Peyer's patch (tissue), 4 donors: ENCODE measurements at regions not wholly inside any gene's neighbourhood (a gene's known extent, or its start where the extent isn't known, plus 50 kb on each side); places are given as distances from the start of the nearest gene placed in this dataset.

Experiments used
- POLR2A ChIP-seq, 2 donors: fragments of 450-650 bp; IDR thresholded peaks; one replicate each; pipeline ENCODE4 v1.5.1; 2017; ENCODE audit warnings: antibody characterized with exemption in 2 of 2, mild to moderate bottlenecking in 2 of 2, moderate library complexity in 2 of 2
- TF ChIP-seq, protein P1 (sequence below), 6 experiments: fragments of 450-650 bp in 4 of 6; fragments of 200-600 bp in 2 of 6; sonication (generic) in 1 of 6; IDR thresholded peaks; one replicate each; pipeline ENCODE4 v1.5.1; 2017 to 2019; ENCODE audit warnings: antibody characterized with exemption in 6 of 6, mild to moderate bottlenecking in 3 of 6, moderate library complexity in 1 of 6

DNA sequence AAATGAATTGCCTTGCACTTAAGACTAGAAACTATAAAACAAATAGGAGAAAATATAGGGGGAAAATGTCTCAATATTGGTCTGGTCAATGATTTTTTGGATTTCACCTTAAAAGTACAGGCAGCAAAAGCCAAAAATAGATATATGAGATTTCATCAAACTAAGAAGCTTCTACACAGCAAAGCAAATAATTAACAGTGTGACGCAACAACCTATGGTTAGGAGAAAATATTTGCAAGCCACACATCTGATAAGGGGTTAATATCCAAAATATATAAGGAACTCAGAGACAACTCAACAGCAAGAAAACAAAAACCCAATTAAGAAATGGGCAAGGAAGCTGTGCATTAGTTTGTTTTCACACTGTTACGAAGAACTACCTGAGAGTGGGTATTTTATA, 89.1 kb downstream of the MAIP1 start:
- TF ChIP-seq, protein P1, sequence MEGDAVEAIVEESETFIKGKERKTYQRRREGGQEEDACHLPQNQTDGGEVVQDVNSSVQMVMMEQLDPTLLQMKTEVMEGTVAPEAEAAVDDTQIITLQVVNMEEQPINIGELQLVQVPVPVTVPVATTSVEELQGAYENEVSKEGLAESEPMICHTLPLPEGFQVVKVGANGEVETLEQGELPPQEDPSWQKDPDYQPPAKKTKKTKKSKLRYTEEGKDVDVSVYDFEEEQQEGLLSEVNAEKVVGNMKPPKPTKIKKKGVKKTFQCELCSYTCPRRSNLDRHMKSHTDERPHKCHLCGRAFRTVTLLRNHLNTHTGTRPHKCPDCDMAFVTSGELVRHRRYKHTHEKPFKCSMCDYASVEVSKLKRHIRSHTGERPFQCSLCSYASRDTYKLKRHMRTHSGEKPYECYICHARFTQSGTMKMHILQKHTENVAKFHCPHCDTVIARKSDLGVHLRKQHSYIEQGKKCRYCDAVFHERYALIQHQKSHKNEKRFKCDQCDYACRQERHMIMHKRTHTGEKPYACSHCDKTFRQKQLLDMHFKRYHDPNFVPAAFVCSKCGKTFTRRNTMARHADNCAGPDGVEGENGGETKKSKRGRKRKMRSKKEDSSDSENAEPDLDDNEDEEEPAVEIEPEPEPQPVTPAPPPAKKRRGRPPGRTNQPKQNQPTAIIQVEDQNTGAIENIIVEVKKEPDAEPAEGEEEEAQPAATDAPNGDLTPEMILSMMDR (IDR thresholded peaks at IDR 0.05): no peak
- TF ChIP-seq POLR2A (IDR thresholded peaks at IDR 0.05): no peak
